ENCODE measurements at regions not wholly inside any gene's neighbourhood (a gene's known extent, or its start where the extent isn't known, plus 50 kb on each side); places are given as distances from the start of the nearest gene placed in this dataset.

DNA sequence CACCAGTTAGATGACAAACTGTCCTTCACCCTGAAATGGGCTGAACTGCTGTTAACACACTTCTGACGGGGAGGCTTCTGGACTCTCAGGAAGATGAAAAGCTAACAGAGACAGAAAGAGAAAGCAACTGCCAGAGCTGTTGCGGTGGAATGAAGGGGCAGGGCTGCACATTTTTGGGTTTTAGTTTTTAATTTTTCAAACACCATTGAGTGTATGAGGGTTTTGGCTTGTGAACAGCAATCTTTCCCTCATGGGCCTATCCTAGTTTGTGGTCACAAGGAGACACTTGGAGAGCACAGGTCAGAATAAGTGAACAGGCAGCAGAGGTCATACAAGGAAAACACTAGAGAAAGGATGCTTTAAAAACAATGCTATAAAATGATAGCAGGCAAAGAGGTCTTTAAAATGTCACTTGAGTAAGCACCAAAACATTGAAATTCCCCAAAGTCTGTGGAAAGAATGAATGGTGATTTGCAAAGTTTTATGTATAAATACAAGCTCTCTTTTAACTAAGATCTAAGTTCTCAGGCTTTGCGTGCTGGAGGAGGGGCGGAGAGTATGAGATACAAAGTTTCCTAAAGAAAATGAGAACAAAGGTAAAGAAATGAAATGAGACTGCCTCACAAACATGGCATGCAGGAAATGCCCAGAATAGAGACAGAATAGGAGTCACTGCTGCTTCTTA lies 101.4 kb upstream of the GLI3 start:
- DNase-seq (ENCODE audit: low read depth) (peak; percentile 36), FAIRE-seq (peak; percentile 83)
- Histone ChIP-seq H3K4me2 (ENCODE audit: low read length) (peak overlapping the region; percentile 74), H3K36me3 (ENCODE audit: insufficient read depth, low read length) (no peaks in the 10 kb centered on the region), H3K27ac (ENCODE audit: low read depth, low read length) (no peak overlapping the region), H3K27me3 (ENCODE audit: insufficient read depth, low read length) (peaks cover 3% of the 10 kb centered on the region), H3K79me2 (ENCODE audit: insufficient read depth, low read length) (no peaks in the 10 kb centered on the region), H3K4me1 (ENCODE audit: insufficient read depth, low read length) (peaks cover 9% of the 10 kb centered on the region), H3K4me3 (ENCODE audit: insufficient read depth, low read depth, low read length) (no peak overlapping the region), H3K9ac (ENCODE audit: low read length) (peak overlapping the region; percentile 35), H4K20me1 (ENCODE audit: insufficient read depth, low read length) (no peaks in the 10 kb centered on the region), H3K9me3 (ENCODE audit: insufficient read depth, low read depth, low read length) (no peaks in the 10 kb centered on the region), H2AFZ (ENCODE audit: low read depth, low read length) (peak overlapping the region; percentile 38)
- no peaks in the 10 kb centered on the region for H3K9me3 Mint-ChIP-seq (ENCODE audit: unreplicated experiment)
- peak overlapping the region; percentile 81 for H3K27ac Mint-ChIP-seq (ENCODE audit: unreplicated experiment)
- no peaks in the 10 kb centered on the region for H3K36me3 Mint-ChIP-seq (ENCODE audit: low read depth, unreplicated experiment)
- no peaks in the 10 kb centered on the region for H3K27me3 Mint-ChIP-seq (ENCODE audit: low read depth, unreplicated experiment)
- TF ChIP-seq EZH2 (IDR thresholded peaks at IDR 0.05; ENCODE audit: insufficient read depth, low read length) (no peak), CTCF (IDR thresholded peaks at IDR 0.05; ENCODE audit: insufficient read depth, low read depth, low read length) (no peak)
- H3K4me1 Mint-ChIP-seq (ENCODE audit: low read depth, unreplicated experiment), result peaks cover 19% of the 10 kb centered on the region
- no peak overlapping the region for H3K4me3 Mint-ChIP-seq (ENCODE audit: unreplicated experiment)

DNA sequence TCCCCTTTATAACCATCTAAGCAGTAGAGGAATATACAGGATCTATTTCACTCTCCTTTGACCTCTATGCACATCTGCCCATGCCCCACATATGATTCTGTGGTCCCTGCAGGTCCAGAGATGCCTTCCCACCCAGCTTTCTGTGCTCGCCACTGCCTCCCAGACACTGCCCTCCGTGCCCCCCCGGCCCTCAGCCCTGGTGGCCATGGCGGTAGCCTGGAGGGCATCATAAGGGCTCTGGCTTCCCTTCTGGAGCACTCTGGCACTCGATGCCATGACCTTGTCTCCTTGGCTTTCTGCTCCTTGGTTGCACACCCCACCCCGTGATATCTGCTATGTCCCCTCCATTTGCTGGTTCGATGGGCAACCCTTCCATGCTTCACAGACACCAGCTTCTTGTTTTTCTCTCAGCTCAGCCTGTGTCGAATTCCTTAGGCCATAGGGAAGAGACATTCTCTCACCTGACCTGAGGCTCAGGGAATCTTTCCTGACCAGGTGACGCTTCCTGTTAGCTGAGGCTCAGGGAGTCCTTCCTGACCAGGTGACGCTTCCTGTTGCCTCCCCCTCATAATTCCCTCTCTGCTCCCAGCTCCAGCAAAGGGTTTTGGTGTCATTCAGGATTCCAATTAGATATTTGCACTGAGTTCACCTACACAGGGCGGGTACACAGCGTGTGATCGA lies 100.4 kb upstream of the GLI3 start:
- no peak overlapping the region for H3K27ac Mint-ChIP-seq (ENCODE audit: unreplicated experiment)
- H3K4me2 ChIP-seq (ENCODE audit: low read length), result no peak overlapping the region
- no peaks in the 10 kb centered on the region for H3K36me3 ChIP-seq (ENCODE audit: insufficient read depth, low read length)
- no peaks in the 10 kb centered on the region for H4K20me1 ChIP-seq (ENCODE audit: insufficient read depth, low read length)
- no peaks in the 10 kb centered on the region for H3K36me3 Mint-ChIP-seq (ENCODE audit: low read depth, unreplicated experiment)
- H2AFZ ChIP-seq (ENCODE audit: low read depth, low read length), result no peak overlapping the region
- H3K4me1 Mint-ChIP-seq (ENCODE audit: low read depth, unreplicated experiment), result peaks cover 19% of the 10 kb centered on the region
- FAIRE-seq, result no peak
- H3K27ac ChIP-seq (ENCODE audit: low read depth, low read length), result no peak overlapping the region
- H3K4me3 Mint-ChIP-seq (ENCODE audit: unreplicated experiment), result peak overlapping the region; percentile 24
- peaks cover 9% of the 10 kb centered on the region for H3K4me1 ChIP-seq (ENCODE audit: insufficient read depth, low read length)
- no peak overlapping the region for H3K9ac ChIP-seq (ENCODE audit: low read length)
- H3K9me3 Mint-ChIP-seq (ENCODE audit: unreplicated experiment), result no peaks in the 10 kb centered on the region
- H3K9me3 ChIP-seq (ENCODE audit: insufficient read depth, low read depth, low read length), result no peaks in the 10 kb centered on the region
- H3K27me3 ChIP-seq (ENCODE audit: insufficient read depth, low read length), result no peaks in the 10 kb centered on the region
- no peak for DNase-seq (ENCODE audit: low read depth)
- H3K79me2 ChIP-seq (ENCODE audit: insufficient read depth, low read length), result no peaks in the 10 kb centered on the region
- no peak for TF ChIP-seq CTCF (IDR thresholded peaks at IDR 0.05; ENCODE audit: insufficient read depth, low read depth, low read length)
- no peak for TF ChIP-seq EZH2 (IDR thresholded peaks at IDR 0.05; ENCODE audit: insufficient read depth, low read length)
- no peaks in the 10 kb centered on the region for H3K27me3 Mint-ChIP-seq (ENCODE audit: low read depth, unreplicated experiment)
- H3K4me3 ChIP-seq (ENCODE audit: insufficient read depth, low read depth, low read length), result no peak overlapping the region

Measured in astrocyte (in vitro differentiated cells and primary cell).